ENCODE measurements at regions not wholly inside any gene's neighbourhood (a gene's known extent, or its start where the extent isn't known, plus 50 kb on each side); places are given as distances from the start of the nearest gene placed in this dataset.

- no peak for TF ChIP-seq EZH2phosphoT487 (IDR thresholded peaks at IDR 0.05; ENCODE audit: borderline replicate concordance, low read length)
- TF ChIP-seq CTCF (IDR thresholded peaks at IDR 0.05; ENCODE audit: low read depth, low read length, poor library complexity, severe bottlenecking): no peak
- no peaks in the 10 kb centered on the region for H3F3A ChIP-seq (ENCODE audit: control insufficient read depth, insufficient read depth)
Observed at GRCh38 chr11:81495699-81496292, 1237.9 kb downstream of the FAM181B start.

GRCh38 chr11:81494431-81494830 lies 1239.2 kb downstream of the FAM181B start:
- no peaks in the 10 kb centered on the region; the same call in 1 of the 2 replicates for H3K9me2 ChIP-seq (replicated peaks; ENCODE audit: control insufficient read depth, low read length)
- no peaks in the 10 kb centered on the region for H3K9me3 ChIP-seq (ENCODE audit: control insufficient read depth, insufficient read depth, low read length)
- no peak overlapping the region for H3K4me2 ChIP-seq (ENCODE audit: low read length)
- H3K79me2 ChIP-seq (ENCODE audit: control insufficient read depth, low read length): no peaks in the 10 kb centered on the region
- no peaks in the 10 kb centered on the region for H3K4me1 ChIP-seq (ENCODE audit: control insufficient read depth, low read length)
- no peaks in the 10 kb centered on the region for H3K36me3 ChIP-seq (ENCODE audit: control insufficient read depth, low read length)
- no peak overlapping the region for H3K4me3 ChIP-seq (ENCODE audit: low read length)
- H4K20me1 ChIP-seq (ENCODE audit: control insufficient read depth, insufficient read depth, low read depth, low read length): no peaks in the 10 kb centered on the region
- no peak overlapping the region for H3K27ac ChIP-seq (ENCODE audit: low read depth, low read length)
- no peaks in the 10 kb centered on the region for H3K27me3 ChIP-seq (ENCODE audit: control insufficient read depth, low read length)
- no peaks in the 10 kb centered on the region for H3F3A ChIP-seq (ENCODE audit: control insufficient read depth, insufficient read depth)
- no peak for TF ChIP-seq CTCF (IDR thresholded peaks at IDR 0.05; ENCODE audit: low read depth, low read length, poor library complexity, severe bottlenecking)

More at GRCh38 chr11:81495699-81496292, 1237.9 kb downstream of the FAM181B start:
- H3K36me3 ChIP-seq (ENCODE audit: control insufficient read depth, low read length): no peaks in the 10 kb centered on the region
- H3K4me2 ChIP-seq (ENCODE audit: low read length): no peak overlapping the region
- no peak overlapping the region for H3K27ac ChIP-seq (ENCODE audit: low read depth, low read length)
- no peaks in the 10 kb centered on the region for H3K79me2 ChIP-seq (ENCODE audit: control insufficient read depth, low read length)
- no peaks in the 10 kb centered on the region; the same call in 1 of the 2 replicates for H3K9me2 ChIP-seq (replicated peaks; ENCODE audit: control insufficient read depth, low read length)
- no peak overlapping the region for H3K4me3 ChIP-seq (ENCODE audit: low read length)
- H3K9me3 ChIP-seq (ENCODE audit: control insufficient read depth, insufficient read depth, low read length): no peaks in the 10 kb centered on the region
- H3K27me3 ChIP-seq (ENCODE audit: control insufficient read depth, low read length): no peaks in the 10 kb centered on the region
- H3K4me1 ChIP-seq (ENCODE audit: control insufficient read depth, low read length): no peaks in the 10 kb centered on the region
- no peaks in the 10 kb centered on the region for H4K20me1 ChIP-seq (ENCODE audit: control insufficient read depth, insufficient read depth, low read depth, low read length)

GRCh38 chr11:81492923-81493445 lies 1240.7 kb downstream of the FAM181B start:
- Histone ChIP-seq H3K9me2 (replicated peaks; ENCODE audit: control insufficient read depth, low read length) (no peaks in the 10 kb centered on the region; the same call in 1 of the 2 replicates), H3K4me1 (ENCODE audit: control insufficient read depth, low read length) (no peaks in the 10 kb centered on the region), H4K20me1 (ENCODE audit: control insufficient read depth, insufficient read depth, low read depth, low read length) (no peaks in the 10 kb centered on the region), H3K27me3 (ENCODE audit: control insufficient read depth, low read length) (no peaks in the 10 kb centered on the region), H3K79me2 (ENCODE audit: control insufficient read depth, low read length) (no peaks in the 10 kb centered on the region), H3K9me3 (ENCODE audit: control insufficient read depth, insufficient read depth, low read length) (no peaks in the 10 kb centered on the region), H3K36me3 (ENCODE audit: control insufficient read depth, low read length) (no peaks in the 10 kb centered on the region), H3K27ac (ENCODE audit: low read depth, low read length) (no peak overlapping the region), H3K4me3 (ENCODE audit: low read length) (no peak overlapping the region), H3F3A (ENCODE audit: control insufficient read depth, insufficient read depth) (no peaks in the 10 kb centered on the region), H3K4me2 (ENCODE audit: low read length) (no peak overlapping the region)
- TF ChIP-seq EZH2phosphoT487 (IDR thresholded peaks at IDR 0.05; ENCODE audit: borderline replicate concordance, low read length) (no peak), CTCF (IDR thresholded peaks at IDR 0.05; ENCODE audit: low read depth, low read length, poor library complexity, severe bottlenecking) (no peak)
